DOHH2 (cell line): ENCODE measurements at regions not wholly inside any gene's neighbourhood (a gene's known extent, or its start where the extent isn't known, plus 50 kb on each side); places are given as distances from the start of the nearest gene placed in this dataset.

Source experiments
- CTCF ChIP-seq: fragments of 200-600 bp; sonication (generic); IDR thresholded peaks from one replicate; pipeline ENCODE4 v1.5.1; 2014; ENCODE audit warnings: antibody characterized with exemption, mild to moderate bottlenecking, low read depth, low read length; ENCODE audit not compliant: poor library complexity, severe bottlenecking
- EZH2phosphoT487 ChIP-seq: fragments of 200-600 bp; sonication (generic); IDR thresholded peaks from 2 replicates; pipeline ENCODE4 v1.6.1; 2017; ENCODE audit warnings: borderline replicate concordance, mild to moderate bottlenecking, antibody characterized with exemption, low read length, moderate library complexity, mixed read lengths

DNA sequence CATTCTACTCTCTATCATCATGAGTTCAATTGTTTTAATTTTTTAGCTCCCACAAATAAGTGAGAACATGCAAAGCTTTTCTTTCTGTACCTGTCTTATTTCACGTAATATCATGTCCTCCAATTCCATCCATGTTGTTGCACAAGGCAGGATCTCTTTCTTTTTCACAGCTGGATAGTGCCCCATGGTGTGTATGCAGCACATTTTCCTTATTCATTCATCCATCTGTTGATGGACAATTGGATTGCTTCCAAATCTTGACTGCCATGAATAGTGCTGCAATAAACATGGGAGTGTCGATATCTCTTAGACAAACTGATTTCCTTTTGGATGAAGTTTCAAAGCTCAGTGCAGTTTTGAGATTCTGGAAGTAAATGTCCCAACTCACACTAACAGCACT lies 326.9 kb downstream of the FGF9 start:
- no peak for TF ChIP-seq CTCF
- TF ChIP-seq EZH2phosphoT487: no peak
